Testis (tissue), 2 donors: ENCODE measurements at regions not wholly inside any gene's neighbourhood (a gene's known extent, or its start where the extent isn't known, plus 50 kb on each side); places are given as distances from the start of the nearest gene placed in this dataset.

ENCODE experiments used
- DNase-seq: peaks from one replicate; pipeline ENCODE4 v3.0.0-alpha.2; 2019
- H3K27ac ChIP-seq, 2 donors: fragments of 200-600 bp; sonication (generic); one replicate each; pipeline ENCODE4 v1.5.1; 2019
- H3K27me3 ChIP-seq: fragments of 200-600 bp; sonication (generic); one replicate; pipeline ENCODE4 v1.5.1; 2019
- H3K36me3 ChIP-seq: fragments of 200-600 bp; sonication (generic); one replicate; pipeline ENCODE4 v1.5.1; 2017; ENCODE audit warnings: low read depth; ENCODE audit errors: missing control alignments
- H3K4me1 ChIP-seq: fragments of 200-600 bp; sonication (generic); one replicate; pipeline ENCODE4 v1.5.1; 2019
- H3K4me3 ChIP-seq, 2 donors: fragments of 200-600 bp; sonication (generic); one replicate each; pipeline ENCODE4 v1.5.1; 2017 to 2019
- H3K9me3 ChIP-seq: fragments of 200-600 bp; sonication (generic); one replicate; pipeline ENCODE4 v1.5.1; 2017
- CTCF ChIP-seq, 3 experiments: fragments of 450-650 bp in 2 of 3; fragments of 200-600 bp in 1 of 3; sonication (generic) in 1 of 3; IDR thresholded peaks; one replicate each; pipeline ENCODE4 v1.5.1; 2016 to 2019; ENCODE audit warnings: antibody characterized with exemption in 3 of 3, mild to moderate bottlenecking in 2 of 3, moderate library complexity in 1 of 3
- POLR2A ChIP-seq: fragments of 450-650 bp; IDR thresholded peaks from one replicate; pipeline ENCODE4 v1.6.1; 2017; ENCODE audit warnings: antibody characterized with exemption, mild to moderate bottlenecking, moderate library complexity
- WGBS, 2 donors: methylation state at CpG; one replicate each; pipeline ENCODE4 v1.1.5; 2018; 5-methylcytosine and 5-hydroxymethylcytosine counted together
- intact Hi-C: fragments of 100-400 bp; cut with DNase I; formaldehyde crosslinking; loops from one replicate; pipeline ENCODE4 v1.15.1; 2023; ENCODE audit warnings: low total_unique reads

DNA sequence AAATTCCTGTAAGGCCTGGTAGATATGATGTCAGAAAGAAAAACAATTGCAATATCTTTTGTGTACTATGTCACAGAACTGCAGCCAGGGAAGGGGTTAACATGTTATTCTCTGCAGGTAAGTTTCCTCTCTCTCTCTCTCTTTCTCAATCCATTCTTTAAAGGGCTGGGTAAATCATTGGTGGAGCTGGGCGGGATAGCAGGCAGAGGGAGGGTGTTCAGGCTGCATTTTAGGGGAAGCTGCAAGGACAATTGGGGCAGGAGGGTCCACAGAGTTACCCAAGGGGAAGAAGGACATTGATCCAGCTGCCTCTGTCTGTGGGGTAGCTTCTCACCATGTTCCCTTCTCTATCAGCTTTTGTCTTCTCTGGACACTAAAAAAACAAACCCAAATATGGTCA lies 153.9 kb upstream of the BMPER start:
- Histone ChIP-seq H3K27me3 (no peaks in the 10 kb centered on the region), H3K27ac (no peak overlapping the region), H3K36me3 (no peaks in the 10 kb centered on the region), H3K9me3 (no peaks in the 10 kb centered on the region), H3K4me3 (no peak overlapping the region), H3K4me1 (no peaks in the 10 kb centered on the region)
- intact Hi-C loops = loop anchor here (10.0 kb wide), 2 partner anchors 133 to 183 kb away; no protein-coding TSS in a partner anchor
- 89 to 91% methylated on average over 1 of the region's 1 CpG for WGBS, 2 donors
- no peak for DNase-seq
- TF ChIP-seq POLR2A (no peak), CTCF (IDR thresholded peaks at IDR 0.05) (no peak)

- no peak overlapping the region for H3K27ac ChIP-seq
- H3K4me3 ChIP-seq = no peak overlapping the region
- 75 to 79% methylated on average over 6 of the region's 6 CpGs for WGBS, 2 donors
- no peaks in the 10 kb centered on the region for H3K4me1 ChIP-seq
- no peak for DNase-seq
- no peaks in the 10 kb centered on the region for H3K36me3 ChIP-seq
- TF ChIP-seq CTCF (IDR thresholded peaks at IDR 0.05) (no peak), POLR2A (no peak)
- no peaks in the 10 kb centered on the region for H3K9me3 ChIP-seq
- H3K27me3 ChIP-seq = no peaks in the 10 kb centered on the region
- intact Hi-C loops = loop anchor here (10.0 kb wide), 2 partner anchors 131 to 181 kb away; no protein-coding TSS in a partner anchor
Observed at GRCh38 chr7:33753881-33754525, 151.3 kb upstream of the BMPER start.

- Histone ChIP-seq H3K36me3 (no peaks in the 10 kb centered on the region), H3K4me3 (no peak overlapping the region), H3K9me3 (no peaks in the 10 kb centered on the region), H3K27ac (no peak overlapping the region), H3K27me3 (no peaks in the 10 kb centered on the region), H3K4me1 (no peaks in the 10 kb centered on the region)
- DNase-seq = no peak
- intact Hi-C loops = loop anchor here (10.0 kb wide), 2 partner anchors 130 to 180 kb away; no protein-coding TSS in a partner anchor
- 74 to 76% methylated on average over 15 of the region's 15 CpGs for WGBS, 2 donors
- TF ChIP-seq CTCF (IDR thresholded peaks at IDR 0.05) = no peak
- no peak for TF ChIP-seq POLR2A
Observed at GRCh38 chr7:33754933-33755928, 150.1 kb upstream of the BMPER start.

- Histone ChIP-seq H3K9me3 (no peaks in the 10 kb centered on the region), H3K27me3 (no peaks in the 10 kb centered on the region), H3K36me3 (no peaks in the 10 kb centered on the region), H3K27ac (no peak overlapping the region), H3K4me1 (no peaks in the 10 kb centered on the region), H3K4me3 (no peak overlapping the region)
- intact Hi-C loops = loop anchor here (10.0 kb wide), 2 partner anchors 128 to 178 kb away; no protein-coding TSS in a partner anchor
- no peak for DNase-seq
- TF ChIP-seq POLR2A (no peak), CTCF (IDR thresholded peaks at IDR 0.05) (no peak)
- 87 to 88% methylated on average over 7 of the region's 7 CpGs for WGBS, 2 donors
Observed at GRCh38 chr7:33757050-33757449, 148.3 kb upstream of the BMPER start.
